GM12878 (cell line): ENCODE measurements at regions not wholly inside any gene's neighbourhood (a gene's known extent, or its start where the extent isn't known, plus 50 kb on each side); places are given as distances from the start of the nearest gene placed in this dataset.

ENCODE experiments used
- ATF2 ChIP-seq: IDR thresholded peaks from 2 replicates; pipeline ENCODE4 v1.6.1; 2012; ENCODE audit warnings: low read length, inconsistent platforms
- CEBPZ ChIP-seq: fragments of 150-350 bp; IDR thresholded peaks from 2 replicates; pipeline ENCODE4 v1.6.1; 2016; ENCODE audit warnings: low read depth, low read length
- MYB ChIP-seq: fragments of 150-350 bp; IDR thresholded peaks from 2 replicates; pipeline ENCODE4 v1.6.1; 2014; ENCODE audit warnings: mild to moderate bottlenecking, low read depth, low read length, borderline replicate concordance
- NFYA ChIP-seq: IDR thresholded peaks from 2 replicates; pipeline ENCODE4 v1.6.1; 2011; ENCODE audit warnings: low read depth, mild to moderate bottlenecking, low read length, improper control_type of control experiment, borderline replicate concordance
- RAD21 ChIP-seq: IDR thresholded peaks from 2 replicates; pipeline ENCODE4 v1.6.1; 2011; ENCODE audit warnings: mild to moderate bottlenecking, low read depth, low read length, moderate library complexity; ENCODE audit not compliant: insufficient read depth
- SKIL ChIP-seq: fragments of 450-650 bp; IDR thresholded peaks from 2 replicates; pipeline ENCODE4 v1.6.1; 2017; ENCODE audit warnings: mild to moderate bottlenecking, low read depth, inconsistent platforms; ENCODE audit not compliant: poor library complexity, severe bottlenecking
- ZNF274 ChIP-seq: IDR thresholded peaks from one replicate; pipeline ENCODE4 v1.8.0; 2011; ENCODE audit not compliant: insufficient read length, insufficient read depth

- no peak for TF ChIP-seq SKIL
- TF ChIP-seq ATF2: no peak
- TF ChIP-seq CEBPZ: no peak
- no peak for TF ChIP-seq RAD21
- no peak for TF ChIP-seq NFYA
- TF ChIP-seq MYB: no peak
- no peak for TF ChIP-seq ZNF274
Measured at GRCh38 chr11:115656669-115657068, 152.5 kb upstream of the CADM1 start (continued).
